Vagina (tissue), 2 donors: ENCODE measurements at regions not wholly inside any gene's neighbourhood (a gene's known extent, or its start where the extent isn't known, plus 50 kb on each side); places are given as distances from the start of the nearest gene placed in this dataset.

Source experiments
- POLR2AphosphoS5 ChIP-seq, 2 donors: sonication (generic); formaldehyde crosslinking; IDR thresholded peaks; one replicate each; pipeline ENCODE4 v1.9.0; 2017; ENCODE audit warnings: antibody characterized with exemption in 2 of 2, mild to moderate bottlenecking in 2 of 2, low read depth in 1 of 2; ENCODE audit not compliant: insufficient read depth in 1 of 2
- TF ChIP-seq, protein P1 (sequence below), 3 experiments: fragments of 450-650 bp in 2 of 3; fragments of 200-600 bp in 1 of 3; sonication (generic) in 1 of 3; IDR thresholded peaks; one replicate each; pipeline ENCODE4 v1.5.1; 2017 to 2019; ENCODE audit warnings: antibody characterized with exemption in 3 of 3, mild to moderate bottlenecking in 2 of 3, moderate library complexity in 2 of 3

DNA sequence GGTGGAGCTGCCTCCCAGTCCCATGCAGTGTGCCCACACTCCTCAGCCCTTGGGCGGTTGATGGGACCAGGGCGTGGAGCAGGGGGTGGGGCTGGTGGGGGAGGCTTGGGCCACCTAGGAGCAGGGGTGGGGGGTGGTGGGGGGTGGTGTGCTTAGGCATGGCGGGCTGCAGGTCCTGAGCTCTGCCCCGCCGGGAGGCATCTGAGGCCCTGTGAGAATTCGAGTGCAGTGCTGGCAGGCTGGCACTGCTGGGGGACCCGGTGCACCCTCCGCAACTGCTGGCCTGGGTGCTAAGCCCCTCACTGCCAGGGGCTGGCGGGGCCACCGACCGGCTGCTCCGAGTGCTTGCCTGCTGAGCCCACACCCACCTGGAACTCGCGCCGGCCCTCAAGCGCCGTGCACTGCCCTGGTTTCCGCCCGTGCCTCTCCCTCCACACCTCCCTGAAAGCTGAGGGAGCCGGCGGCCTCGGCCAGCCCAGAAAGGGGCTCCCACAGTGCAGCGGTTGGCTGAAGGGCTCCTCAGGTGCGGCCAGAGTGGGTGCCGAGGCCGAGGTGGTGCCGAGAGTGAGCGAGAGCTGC, 59.6 kb upstream of the PRL start:
- TF ChIP-seq POLR2AphosphoS5 (IDR thresholded peaks at IDR 0.05; ENCODE audit: insufficient read depth in 1 of 2, low read depth in 1 of 2): no peak
- TF ChIP-seq, protein P1, sequence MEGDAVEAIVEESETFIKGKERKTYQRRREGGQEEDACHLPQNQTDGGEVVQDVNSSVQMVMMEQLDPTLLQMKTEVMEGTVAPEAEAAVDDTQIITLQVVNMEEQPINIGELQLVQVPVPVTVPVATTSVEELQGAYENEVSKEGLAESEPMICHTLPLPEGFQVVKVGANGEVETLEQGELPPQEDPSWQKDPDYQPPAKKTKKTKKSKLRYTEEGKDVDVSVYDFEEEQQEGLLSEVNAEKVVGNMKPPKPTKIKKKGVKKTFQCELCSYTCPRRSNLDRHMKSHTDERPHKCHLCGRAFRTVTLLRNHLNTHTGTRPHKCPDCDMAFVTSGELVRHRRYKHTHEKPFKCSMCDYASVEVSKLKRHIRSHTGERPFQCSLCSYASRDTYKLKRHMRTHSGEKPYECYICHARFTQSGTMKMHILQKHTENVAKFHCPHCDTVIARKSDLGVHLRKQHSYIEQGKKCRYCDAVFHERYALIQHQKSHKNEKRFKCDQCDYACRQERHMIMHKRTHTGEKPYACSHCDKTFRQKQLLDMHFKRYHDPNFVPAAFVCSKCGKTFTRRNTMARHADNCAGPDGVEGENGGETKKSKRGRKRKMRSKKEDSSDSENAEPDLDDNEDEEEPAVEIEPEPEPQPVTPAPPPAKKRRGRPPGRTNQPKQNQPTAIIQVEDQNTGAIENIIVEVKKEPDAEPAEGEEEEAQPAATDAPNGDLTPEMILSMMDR (IDR thresholded peaks at IDR 0.05): no peak
